Kidney epithelial cell (primary cell): ENCODE measurements at regions not wholly inside any gene's neighbourhood (a gene's known extent, or its start where the extent isn't known, plus 50 kb on each side); places are given as distances from the start of the nearest gene placed in this dataset.
"Not testable (repeated sequence)": the region's sequence is repeated elsewhere in the genome, so short reads cannot be mapped to it uniquely, and the experiment has no call there.

ENCODE experiments used
- DNase-seq: peaks from one replicate; pipeline ENCODE4 v3.0.0-alpha.2; 2010; ENCODE audit warnings: low read depth
- H3K27me3 ChIP-seq: 2 replicates; pipeline ENCODE4 v1.6.0; 2011; ENCODE audit warnings: low read length; ENCODE audit not compliant: control insufficient read depth, insufficient read depth
- H3K36me3 ChIP-seq: 2 replicates; pipeline ENCODE4 v1.5.1; 2011; ENCODE audit warnings: low read length; ENCODE audit not compliant: control insufficient read depth, insufficient read depth
- H3K4me3 ChIP-seq: 2 replicates; pipeline ENCODE4 v1.5.1; 2011; ENCODE audit warnings: low read depth, mild to moderate bottlenecking, control low read depth, low read length
- CTCF ChIP-seq: IDR thresholded peaks from 2 replicates; pipeline ENCODE4 v1.5.1; 2011; ENCODE audit warnings: mild to moderate bottlenecking, moderate library complexity, low read length, control low read depth, inconsistent platforms; ENCODE audit not compliant: insufficient read depth, poor library complexity, severe bottlenecking

- DNase-seq, result peak; percentile 16
- no peaks in the 10 kb centered on the region for H3K27me3 ChIP-seq
- no peak for TF ChIP-seq CTCF
Measured at GRCh38 chr13:62115831-62116230, 700.2 kb upstream of the PCDH20 start.

GRCh38 chr13:62113179-62113578 lies 697.5 kb upstream of the PCDH20 start:
- H3K36me3 ChIP-seq, result no peaks in the 10 kb centered on the region
- no peaks in the 10 kb centered on the region for H3K27me3 ChIP-seq
- no peak for DNase-seq
- no peak overlapping the region for H3K4me3 ChIP-seq
- TF ChIP-seq CTCF, result no peak

More at GRCh38 chr13:62115831-62116230, 700.2 kb upstream of the PCDH20 start:
- no peak overlapping the region for H3K4me3 ChIP-seq
- H3K36me3 ChIP-seq, result no peaks in the 10 kb centered on the region

GRCh38 chr13:62110079-62110478 lies 694.4 kb upstream of the PCDH20 start:
- H3K4me3 ChIP-seq, result no peak overlapping the region
- DNase-seq, result no peak
- TF ChIP-seq CTCF, result no peak
- no peaks in the 10 kb centered on the region for H3K27me3 ChIP-seq
- no peaks in the 10 kb centered on the region for H3K36me3 ChIP-seq

GRCh38 chr13:62104136-62104535 lies 688.5 kb upstream of the PCDH20 start:
- H3K27me3 ChIP-seq, H3K36me3 ChIP-seq, DNase-seq, H3K4me3 ChIP-seq: not testable (repeated sequence)

- H3K27me3 ChIP-seq, result no peaks in the 10 kb centered on the region
- H3K36me3 ChIP-seq, result no peaks in the 10 kb centered on the region
- no peak for TF ChIP-seq CTCF
- no peak overlapping the region for H3K4me3 ChIP-seq
- no peak for DNase-seq
Measured at GRCh38 chr13:62096652-62097051, 681.0 kb upstream of the PCDH20 start.

GRCh38 chr13:62094932-62095331 lies 679.3 kb upstream of the PCDH20 start:
- Histone ChIP-seq H3K4me3 (no peak overlapping the region), H3K27me3 (no peaks in the 10 kb centered on the region), H3K36me3 (no peaks in the 10 kb centered on the region)
- no peak for DNase-seq
- no peak for TF ChIP-seq CTCF
